ENCODE measurements at regions not wholly inside any gene's neighbourhood (a gene's known extent, or its start where the extent isn't known, plus 50 kb on each side); places are given as distances from the start of the nearest gene placed in this dataset.

DNA sequence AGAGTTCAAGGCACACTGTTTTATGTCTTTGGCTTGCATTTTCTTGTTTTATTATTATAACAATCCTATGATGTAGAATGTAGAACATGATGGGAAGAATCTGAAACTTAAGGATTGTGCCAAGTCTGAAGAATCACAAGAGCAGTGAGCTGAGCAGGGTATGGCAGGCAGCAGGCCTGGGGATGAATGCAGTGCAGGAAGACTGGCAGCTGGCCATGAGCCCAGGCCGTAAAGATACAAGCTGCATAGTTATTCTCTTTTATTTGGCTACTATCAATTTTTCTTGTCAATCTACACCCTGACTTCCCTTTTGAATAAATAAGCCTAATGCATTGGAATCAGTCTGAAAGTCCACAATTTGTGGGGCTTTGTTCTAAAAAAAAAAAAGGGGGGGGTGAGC lies 89.6 kb upstream of the ARPP21 start:
- DNase-seq: no peak
- Histone ChIP-seq H3K27me3 (no peaks in the 10 kb centered on the region), H3K9me3 (no peaks in the 10 kb centered on the region), H3K36me3 (no peaks in the 10 kb centered on the region), H3K27ac (no peak overlapping the region), H3K4me3 (no peak overlapping the region), H3K4me1 (no peaks in the 10 kb centered on the region)
- 0 to 24% methylated on average over 1 of the region's 1 CpG for WGBS, 2 donors
- intact Hi-C loops (cut with DNase I): no loop called here
- TF ChIP-seq CTCF (IDR thresholded peaks at IDR 0.05) (no peak), POLR2A (IDR thresholded peaks at IDR 0.05) (no peak)

GRCh38 chr3:35562141-35562540 lies 77.2 kb upstream of the ARPP21 start:
- 89 to 94% methylated on average over 2 of the region's 2 CpGs for WGBS, 2 donors
- no peaks in the 10 kb centered on the region for H3K36me3 ChIP-seq
- no peak overlapping the region for H3K27ac ChIP-seq
- no peak overlapping the region for H3K4me3 ChIP-seq
- no peaks in the 10 kb centered on the region for H3K27me3 ChIP-seq
- no peak for TF ChIP-seq POLR2A (IDR thresholded peaks at IDR 0.05)
- TF ChIP-seq CTCF (IDR thresholded peaks at IDR 0.05): no peak
- no peaks in the 10 kb centered on the region for H3K9me3 ChIP-seq
- no peak for DNase-seq
- H3K4me1 ChIP-seq: no peaks in the 10 kb centered on the region
- intact Hi-C loops (cut with DNase I): no loop called here

GRCh38 chr3:35565048-35565447 lies 74.3 kb upstream of the ARPP21 start:
- Histone ChIP-seq H3K9me3 (no peaks in the 10 kb centered on the region), H3K4me1 (no peaks in the 10 kb centered on the region), H3K4me3 (no peak overlapping the region), H3K36me3 (no peaks in the 10 kb centered on the region), H3K27ac (no peak overlapping the region), H3K27me3 (no peaks in the 10 kb centered on the region)
- intact Hi-C loops (cut with DNase I): no loop called here
- TF ChIP-seq POLR2A (IDR thresholded peaks at IDR 0.05): no peak
- no peak for TF ChIP-seq CTCF (IDR thresholded peaks at IDR 0.05)
- no peak for DNase-seq

Small RNA genes in the stretch of these regions (small RNA-seq; reads per million reads assigned to genes)
- 0 reads per million in 4 donors for gene RNU6-243P

Data from esophagus squamous epithelium (tissue), 5 donors.